ENCODE measurements at regions not wholly inside any gene's neighbourhood (a gene's known extent, or its start where the extent isn't known, plus 50 kb on each side); places are given as distances from the start of the nearest gene placed in this dataset.
"Not testable (repeated sequence)": the region's sequence is repeated elsewhere in the genome, so short reads cannot be mapped to it uniquely, and the experiment has no call there.

DNA sequence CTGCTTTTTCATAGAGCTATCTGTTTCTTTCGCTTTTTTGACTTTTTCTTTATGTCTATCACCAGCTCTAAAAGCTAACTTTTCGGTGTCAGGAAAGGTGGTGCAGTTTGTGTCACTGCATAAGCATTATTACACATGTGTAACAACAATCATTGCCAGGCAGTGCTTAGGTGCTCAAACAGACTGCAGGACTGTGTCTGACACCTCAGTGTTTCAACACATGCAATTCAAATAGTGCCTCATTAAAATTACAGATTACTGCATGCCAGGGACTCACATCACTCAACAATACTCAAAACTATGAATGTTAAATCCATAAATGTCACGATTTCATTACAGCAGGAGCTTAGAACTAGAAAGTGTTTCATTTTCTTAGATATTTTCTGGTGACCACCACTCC lies 265.3 kb upstream of the SMIM30 start:
- Mint-ChIP-seq H3K9me3 (peaks cover 5% of the 10 kb centered on the region), H3K4me1 (ENCODE audit: low read depth) (no peaks in the 10 kb centered on the region), H3K4me3 (no peak overlapping the region), H3K27ac (no peak overlapping the region), H3K27me3 (no peaks in the 10 kb centered on the region), H3K36me3 (ENCODE audit: low read depth) (no peaks in the 10 kb centered on the region)
- intact Hi-C loops (cut with micrococcal nuclease) = no loop called here

DNA sequence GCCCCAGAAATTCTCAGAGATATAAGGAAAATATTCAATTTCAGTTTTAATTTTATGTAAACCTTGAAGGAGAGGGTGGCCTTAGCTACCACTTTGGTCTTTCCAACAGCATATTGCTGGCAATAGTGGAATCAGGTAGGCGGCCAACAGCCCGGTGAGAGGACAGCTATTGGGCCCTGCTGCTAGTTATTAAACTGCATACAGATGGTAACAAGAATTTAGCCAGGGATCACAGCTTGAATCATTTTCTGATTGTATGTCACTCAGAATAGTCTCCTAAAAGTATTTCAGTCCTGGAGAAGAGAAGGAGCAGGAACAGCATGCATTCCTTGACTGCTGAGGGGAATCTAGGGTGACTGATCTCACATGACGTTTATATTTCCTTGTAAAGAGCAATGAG lies 261.4 kb upstream of the SMIM30 start:
- H3K27ac Mint-ChIP-seq = no peak overlapping the region
- no peak overlapping the region for H3K4me3 Mint-ChIP-seq
- intact Hi-C loops (cut with micrococcal nuclease) = no loop called here
- H3K9me3 Mint-ChIP-seq = no peaks in the 10 kb centered on the region
- no peaks in the 10 kb centered on the region for H3K4me1 Mint-ChIP-seq (ENCODE audit: low read depth)
- no peaks in the 10 kb centered on the region for H3K27me3 Mint-ChIP-seq
- H3K36me3 Mint-ChIP-seq (ENCODE audit: low read depth) = no peaks in the 10 kb centered on the region

DNA sequence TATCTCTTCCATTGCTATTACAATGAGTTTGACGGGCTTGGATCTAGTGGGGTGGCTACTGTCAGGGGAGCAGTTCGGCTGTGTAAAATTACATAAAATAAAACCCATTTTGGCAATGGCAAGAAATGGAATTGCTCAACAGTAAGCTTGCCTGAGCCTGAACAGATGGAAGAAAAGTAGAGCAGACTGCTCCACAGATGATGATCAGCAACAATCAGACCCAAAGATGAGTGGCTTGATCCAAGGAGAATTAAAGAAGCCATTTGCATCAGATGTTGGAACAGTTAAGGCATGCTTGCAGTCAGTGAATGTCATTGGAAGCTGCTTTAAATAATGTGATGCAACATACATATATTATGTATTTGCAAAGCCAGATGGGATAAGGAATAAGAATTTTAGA lies 256.6 kb upstream of the SMIM30 start:
- H3K27me3 Mint-ChIP-seq = no peaks in the 10 kb centered on the region
- no peaks in the 10 kb centered on the region for H3K36me3 Mint-ChIP-seq (ENCODE audit: low read depth)
- intact Hi-C loops (cut with micrococcal nuclease) = no loop called here
- H3K27ac Mint-ChIP-seq = no peak overlapping the region
- H3K4me1 Mint-ChIP-seq (ENCODE audit: low read depth) = no peaks in the 10 kb centered on the region
- H3K4me3 Mint-ChIP-seq = no peak overlapping the region
- no peaks in the 10 kb centered on the region for H3K9me3 Mint-ChIP-seq

DNA sequence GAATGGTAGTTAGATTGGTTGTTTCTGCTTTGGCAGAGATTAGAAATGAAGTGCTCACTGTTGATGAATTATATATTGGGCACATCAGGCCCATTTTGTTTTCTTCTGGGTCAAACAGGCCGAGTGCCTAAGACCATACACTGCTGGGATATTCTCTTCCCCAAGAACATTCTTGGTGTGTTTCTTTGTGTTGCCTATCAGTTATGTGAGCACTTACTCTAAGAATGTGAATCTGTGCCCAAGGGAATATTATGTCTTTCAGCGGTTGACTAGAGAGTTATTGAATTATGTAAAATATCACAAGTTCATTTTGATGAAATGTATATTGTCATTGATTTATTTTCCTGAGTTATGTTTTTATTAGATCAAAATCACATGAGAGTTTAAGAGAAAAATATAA lies 255.5 kb upstream of the SMIM30 start:
- no peaks in the 10 kb centered on the region for H3K4me1 Mint-ChIP-seq (ENCODE audit: low read depth)
- intact Hi-C loops (cut with micrococcal nuclease) = no loop called here
- no peaks in the 10 kb centered on the region for H3K27me3 Mint-ChIP-seq
- H3K36me3 Mint-ChIP-seq (ENCODE audit: low read depth) = no peaks in the 10 kb centered on the region
- peaks cover 5% of the 10 kb centered on the region for H3K9me3 Mint-ChIP-seq
- H3K27ac Mint-ChIP-seq = no peak overlapping the region
- no peak overlapping the region for H3K4me3 Mint-ChIP-seq

DNA sequence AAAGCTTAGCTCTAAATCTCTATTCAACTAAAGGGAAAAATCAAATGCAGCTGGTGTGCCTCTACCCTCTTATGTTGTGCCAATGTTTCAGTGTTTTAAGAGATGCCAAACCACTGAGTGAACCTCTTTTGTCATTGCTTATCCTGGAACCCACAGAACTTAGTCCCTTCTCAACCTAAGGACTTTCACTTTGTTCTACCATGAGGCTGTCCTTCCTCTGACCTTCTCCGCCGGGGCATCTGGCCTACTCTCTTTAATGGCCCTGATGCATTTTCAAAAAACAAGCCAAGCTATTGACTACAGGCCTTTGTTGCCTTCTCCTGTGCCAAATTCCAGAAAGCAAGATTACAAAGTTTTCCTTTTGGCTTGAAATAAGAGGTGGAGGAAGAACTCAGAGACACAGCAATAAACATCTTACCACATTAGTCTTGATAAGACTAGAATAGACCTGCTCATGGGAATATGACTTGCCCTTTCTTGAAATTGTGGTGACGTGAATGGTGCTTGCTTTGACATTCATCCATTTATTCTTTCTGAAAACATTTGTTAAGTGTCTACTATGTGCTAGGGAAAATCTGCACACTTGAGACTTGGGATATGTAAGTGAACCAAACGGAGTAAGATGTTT lies 253.2 kb upstream of the SMIM30 start:
- Mint-ChIP-seq H3K36me3 (ENCODE audit: low read depth) (no peaks in the 10 kb centered on the region), H3K27me3 (no peaks in the 10 kb centered on the region), H3K9me3 (peaks cover 13% of the 10 kb centered on the region), H3K4me3 (no peak overlapping the region), H3K27ac (no peak overlapping the region), H3K4me1 (ENCODE audit: low read depth) (no peaks in the 10 kb centered on the region)
- intact Hi-C loops (cut with micrococcal nuclease) = no loop called here

DNA sequence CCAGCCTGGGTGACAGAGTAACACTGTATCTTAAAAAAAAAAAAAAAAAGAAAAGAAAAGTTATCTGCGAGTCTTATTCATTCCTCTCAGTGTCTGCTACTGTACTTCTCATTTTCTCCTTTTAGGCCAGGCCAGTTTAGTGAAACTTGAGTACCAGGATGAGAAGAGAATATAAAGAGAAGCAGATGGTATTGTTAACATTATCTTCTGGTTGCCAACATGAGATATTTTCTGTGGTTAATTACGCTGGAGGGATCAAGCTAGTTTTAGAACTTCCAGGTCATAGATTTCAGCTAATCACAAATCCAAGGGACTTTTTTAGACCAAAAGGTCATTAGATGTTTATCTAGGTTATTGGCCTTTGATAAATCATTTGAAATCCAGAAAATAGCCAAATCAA lies 252.6 kb upstream of the SMIM30 start:
- H3K4me3 Mint-ChIP-seq = no peak overlapping the region
- no peaks in the 10 kb centered on the region for H3K36me3 Mint-ChIP-seq (ENCODE audit: low read depth)
- H3K9me3 Mint-ChIP-seq = peaks cover 14% of the 10 kb centered on the region
- no peak overlapping the region for H3K27ac Mint-ChIP-seq
- intact Hi-C loops (cut with micrococcal nuclease) = no loop called here
- no peaks in the 10 kb centered on the region for H3K27me3 Mint-ChIP-seq
- no peaks in the 10 kb centered on the region for H3K4me1 Mint-ChIP-seq (ENCODE audit: low read depth)

DNA sequence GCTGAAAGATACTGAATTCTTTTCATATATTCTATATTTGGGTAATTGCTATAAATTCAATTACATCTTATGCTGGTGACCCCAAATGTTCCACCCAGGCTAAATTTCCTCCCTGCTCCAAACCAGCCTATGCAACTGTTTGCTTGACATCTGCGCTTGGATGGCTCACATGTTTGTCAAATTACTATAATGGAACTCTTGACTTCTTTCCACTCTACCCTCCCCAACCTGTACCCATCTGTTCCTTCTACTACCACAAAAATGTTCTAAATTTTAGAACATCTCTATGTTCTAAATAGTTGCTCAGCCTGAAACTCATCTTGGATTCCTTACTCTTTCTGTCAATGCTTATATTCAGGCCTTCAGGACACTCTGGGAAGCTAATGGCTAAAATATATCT lies 249.9 kb upstream of the SMIM30 start:
- Mint-ChIP-seq H3K4me1 (ENCODE audit: low read depth) (no peaks in the 10 kb centered on the region), H3K27me3 (no peaks in the 10 kb centered on the region), H3K4me3 (no peak overlapping the region), H3K9me3 (peaks cover 20% of the 10 kb centered on the region), H3K36me3 (ENCODE audit: low read depth) (no peaks in the 10 kb centered on the region), H3K27ac (no peak overlapping the region)
- intact Hi-C loops (cut with micrococcal nuclease) = no loop called here

DNA sequence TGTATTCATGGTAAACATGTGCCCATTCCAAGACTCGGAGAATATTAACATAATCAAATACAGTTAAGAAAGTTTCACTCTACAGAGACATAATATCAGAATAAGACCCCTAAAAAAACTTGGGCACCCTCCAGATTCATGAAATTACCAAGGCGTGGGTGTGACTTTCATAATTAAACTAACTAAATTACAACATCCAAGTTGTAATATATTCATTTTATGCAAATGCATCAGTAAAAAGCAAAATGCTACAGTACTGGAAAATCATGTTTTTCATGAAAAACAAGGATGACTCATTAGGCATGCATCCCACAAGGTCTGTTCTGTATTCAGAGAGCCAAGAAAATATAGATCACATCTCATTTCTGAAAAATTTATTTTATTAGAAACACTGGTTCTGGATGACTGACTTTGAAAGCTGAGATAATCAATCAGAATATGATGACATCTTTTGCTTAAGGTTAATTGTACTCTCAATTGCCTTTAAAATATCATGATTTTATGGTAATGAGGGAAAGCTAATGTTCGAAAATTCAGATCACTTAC lies 248.8 kb upstream of the SMIM30 start:
- Mint-ChIP-seq H3K27ac (no peak overlapping the region), H3K4me1 (ENCODE audit: low read depth) (no peaks in the 10 kb centered on the region), H3K27me3 (no peaks in the 10 kb centered on the region), H3K36me3 (ENCODE audit: low read depth) (no peaks in the 10 kb centered on the region), H3K4me3 (no peak overlapping the region), H3K9me3 (peaks cover 20% of the 10 kb centered on the region)
- intact Hi-C loops (cut with micrococcal nuclease) = no loop called here

DNA sequence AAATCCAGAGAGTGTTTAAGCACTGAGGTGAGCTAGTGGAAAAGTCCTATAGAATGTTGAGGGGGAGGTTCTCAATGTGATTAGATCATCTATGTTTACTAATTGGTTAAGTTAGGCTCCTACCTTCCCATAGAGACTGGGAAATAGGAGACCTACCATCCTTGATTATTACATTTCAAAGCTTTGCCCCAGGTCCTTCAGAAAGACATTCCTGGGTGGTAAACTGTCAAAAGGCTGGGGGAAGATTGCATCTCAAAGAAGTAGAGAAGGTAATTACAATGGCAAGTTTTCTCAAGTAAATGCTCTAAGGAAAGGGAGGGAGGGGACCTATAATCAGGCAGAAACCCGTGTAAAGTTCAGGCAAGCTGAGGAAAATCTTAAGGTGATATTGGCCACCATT lies 247.8 kb upstream of the SMIM30 start:
- no peaks in the 10 kb centered on the region for H3K27me3 Mint-ChIP-seq
- H3K27ac Mint-ChIP-seq = no peak overlapping the region
- peaks cover 20% of the 10 kb centered on the region for H3K9me3 Mint-ChIP-seq
- intact Hi-C loops (cut with micrococcal nuclease) = no loop called here
- H3K4me3 Mint-ChIP-seq = no peak overlapping the region
- H3K36me3 Mint-ChIP-seq (ENCODE audit: low read depth) = no peaks in the 10 kb centered on the region
- H3K4me1 Mint-ChIP-seq (ENCODE audit: low read depth) = no peaks in the 10 kb centered on the region

DNA sequence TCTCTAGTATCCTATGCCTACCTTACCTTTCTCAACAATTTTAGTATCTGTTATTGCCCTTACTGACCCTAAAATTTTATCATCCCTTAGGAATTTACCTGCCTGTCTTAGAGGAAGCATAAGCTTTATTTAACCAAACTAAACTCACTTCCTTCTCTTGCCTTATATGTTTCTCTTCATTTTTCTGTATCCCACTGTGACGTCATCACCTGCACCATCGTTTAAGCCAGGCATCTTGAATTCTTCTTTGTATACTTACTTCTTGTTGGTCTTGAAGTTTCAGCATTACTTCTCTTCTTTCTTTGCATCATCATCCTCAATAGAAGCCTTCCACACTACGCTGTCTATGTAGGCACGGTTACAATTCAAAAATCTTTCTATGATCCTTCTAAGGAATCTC lies 231.0 kb upstream of the SMIM30 start:
- intact Hi-C loops (cut with micrococcal nuclease) = no loop called here
- Mint-ChIP-seq H3K4me3 (no peak overlapping the region), H3K27ac (no peak overlapping the region)

DNA sequence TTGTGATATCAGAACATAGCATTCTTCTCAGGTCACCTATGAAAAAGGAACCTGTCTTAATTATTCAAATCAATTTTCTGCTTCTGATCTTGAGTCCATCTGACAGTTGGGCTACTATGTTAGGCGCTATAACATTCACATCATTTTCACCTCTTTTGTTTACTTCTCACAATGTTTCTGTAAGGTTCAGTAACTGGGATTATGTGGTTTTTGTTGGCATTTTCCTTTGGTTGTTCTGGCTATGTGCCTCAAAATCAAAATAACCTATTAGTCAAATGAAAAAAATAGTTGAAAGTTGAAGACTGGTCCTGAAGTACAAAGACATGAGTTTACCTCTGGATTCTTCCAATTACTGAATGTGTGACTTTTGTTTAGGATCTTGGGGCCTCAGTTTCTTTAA lies 221.3 kb upstream of the SMIM30 start:
- Mint-ChIP-seq H3K27me3 (no peaks in the 10 kb centered on the region), H3K9me3 (peaks cover 19% of the 10 kb centered on the region), H3K4me1 (ENCODE audit: low read depth) (no peaks in the 10 kb centered on the region), H3K27ac (no peak overlapping the region), H3K36me3 (ENCODE audit: low read depth) (no peaks in the 10 kb centered on the region), H3K4me3 (no peak overlapping the region)
- intact Hi-C loops (cut with micrococcal nuclease) = no loop called here

More for the DNA sequence above, 231.0 kb upstream of the SMIM30 start:
- no peaks in the 10 kb centered on the region for H3K4me1 Mint-ChIP-seq (ENCODE audit: low read depth)
- H3K36me3 Mint-ChIP-seq (ENCODE audit: low read depth) = no peaks in the 10 kb centered on the region
- peaks cover 9% of the 10 kb centered on the region for H3K9me3 Mint-ChIP-seq
- no peaks in the 10 kb centered on the region for H3K27me3 Mint-ChIP-seq

DNA sequence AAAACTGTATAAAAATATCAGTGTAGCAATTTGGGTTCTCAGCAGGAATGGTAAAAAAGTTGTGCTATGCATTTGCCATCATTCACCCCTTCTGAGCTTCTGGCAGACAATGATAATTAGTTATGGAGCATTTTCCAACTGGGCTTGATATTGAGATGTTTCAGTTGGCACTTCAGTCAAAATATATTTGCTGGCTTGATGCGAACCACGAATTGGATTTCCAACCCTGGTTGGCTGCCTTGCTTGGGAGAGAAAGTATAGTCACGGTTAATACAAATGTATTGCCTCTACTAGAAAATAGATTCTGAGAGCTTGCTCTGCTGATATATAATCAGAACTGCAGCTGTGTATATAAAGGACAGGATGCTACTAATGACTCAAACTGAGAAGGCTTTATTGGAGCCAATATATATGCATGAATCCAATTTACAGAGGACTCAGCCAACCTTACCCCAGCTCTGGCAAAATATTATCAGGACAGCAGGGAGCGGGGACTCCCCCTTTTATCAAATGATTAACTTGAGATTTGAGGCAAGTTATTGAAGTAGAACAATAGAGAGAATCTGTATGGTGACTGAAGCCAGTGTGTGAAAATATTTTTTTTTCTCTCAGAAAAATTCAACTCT lies 219.8 kb upstream of the SMIM30 start:
- intact Hi-C loops (cut with micrococcal nuclease) = no loop called here
- no peaks in the 10 kb centered on the region for H3K4me1 Mint-ChIP-seq (ENCODE audit: low read depth)
- H3K4me3 Mint-ChIP-seq = no peak overlapping the region
- no peak overlapping the region for H3K27ac Mint-ChIP-seq
- no peaks in the 10 kb centered on the region for H3K27me3 Mint-ChIP-seq
- peaks cover 19% of the 10 kb centered on the region for H3K9me3 Mint-ChIP-seq
- H3K36me3 Mint-ChIP-seq (ENCODE audit: low read depth) = no peaks in the 10 kb centered on the region

DNA sequence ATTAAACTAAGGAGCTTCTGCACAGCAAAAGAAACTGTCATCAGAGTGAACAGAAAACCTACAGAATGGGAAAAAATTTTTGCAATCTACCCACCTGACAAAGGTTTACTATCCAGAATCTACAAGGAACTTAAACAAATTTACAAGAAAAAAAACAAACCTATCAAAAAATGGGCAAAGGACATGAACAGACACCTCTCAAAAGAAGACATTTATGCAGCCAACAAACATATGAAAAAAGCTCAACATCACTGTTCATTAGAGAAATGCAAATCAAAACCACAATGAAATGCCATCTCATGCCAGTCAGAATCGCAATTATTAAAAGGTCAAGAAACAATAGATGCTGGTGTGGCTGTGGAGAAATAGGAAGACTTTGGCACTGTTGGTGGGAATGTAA lies 218.5 kb upstream of the SMIM30 start:
- H3K36me3 Mint-ChIP-seq (ENCODE audit: low read depth); H3K4me1 Mint-ChIP-seq (ENCODE audit: low read depth); H3K27ac Mint-ChIP-seq; H3K27me3 Mint-ChIP-seq; intact Hi-C loops (cut with micrococcal nuclease); H3K4me3 Mint-ChIP-seq: not testable (repeated sequence)
- H3K9me3 Mint-ChIP-seq = peaks cover 27% of the 10 kb centered on the region

DNA sequence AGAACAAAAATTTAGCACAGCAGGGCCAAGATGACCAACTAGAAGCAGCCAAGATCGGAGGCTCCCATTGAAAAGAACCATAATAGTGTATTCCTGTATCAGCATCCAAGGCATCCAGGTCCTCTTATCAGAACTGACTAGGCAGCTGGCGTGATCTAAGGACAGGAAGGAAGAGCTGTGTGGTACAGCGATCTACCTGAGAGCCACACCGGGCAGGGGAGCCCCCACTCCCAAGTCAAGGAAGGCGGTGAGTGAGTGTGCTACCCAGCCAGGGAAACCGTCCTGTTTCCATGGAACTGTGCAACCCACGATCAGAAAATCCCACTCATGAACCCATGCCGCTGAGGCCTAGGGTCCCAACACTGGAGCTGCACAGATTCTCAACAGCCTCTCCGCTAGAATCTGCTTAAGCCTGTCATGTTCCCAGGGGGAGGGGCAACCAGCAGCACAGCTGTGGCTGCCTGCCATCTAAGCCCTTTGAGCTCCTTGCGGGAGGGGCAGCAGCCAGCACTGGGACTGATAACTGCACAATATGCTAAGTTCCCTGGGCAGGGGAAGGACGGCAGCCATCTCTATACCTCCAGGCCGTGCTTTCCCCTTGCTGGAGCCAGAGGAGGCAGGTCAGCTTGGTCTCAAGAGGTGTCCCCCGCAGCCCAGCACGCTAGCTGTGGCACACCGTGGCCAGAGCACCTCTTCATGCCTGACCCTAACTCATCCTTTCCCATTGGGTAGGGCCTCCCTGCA lies 213.0 kb upstream of the SMIM30 start:
- intact Hi-C loops (cut with micrococcal nuclease) = no loop called here
- H3K36me3 Mint-ChIP-seq (ENCODE audit: low read depth) = no peaks in the 10 kb centered on the region
- no peaks in the 10 kb centered on the region for H3K4me1 Mint-ChIP-seq (ENCODE audit: low read depth)
- H3K27ac Mint-ChIP-seq = no peak overlapping the region
- H3K4me3 Mint-ChIP-seq = no peak overlapping the region
- no peaks in the 10 kb centered on the region for H3K27me3 Mint-ChIP-seq
- H3K9me3 Mint-ChIP-seq = peaks cover 28% of the 10 kb centered on the region

Data from dendritic cell treated with granulocyte-macrophage colony-stimulating factor and Interleukin-4, amounts not matched to agents 40 ng/mL and 50 ng/mL, for 4 days (primary cell).